Heart left ventricle (tissue), 16 donors: ENCODE measurements at regions not wholly inside any gene's neighbourhood (a gene's known extent, or its start where the extent isn't known, plus 50 kb on each side); places are given as distances from the start of the nearest gene placed in this dataset.
A peak's percentile ranks its signal among the peaks of the same experiment; 100 is the strongest.

Source experiments
- ATAC-seq, 4 donors: fragments of 200-7000 bp; cut with Tn5 transposase; one replicate each; pipeline ENCODE4 v1.9.1; 2020 to 2022; ENCODE audit warnings: moderate library complexity in 4 of 4, mild to moderate bottlenecking in 3 of 4, moderate number of reproducible peaks in 1 of 4
- DNase-seq, 5 donors: peaks; one replicate each; pipeline ENCODE4 v3.0.0-alpha.2; 2020
- H3K27ac ChIP-seq, 12 donors: fragments of 200-600 bp; sonication (generic) in 4 of 12; one replicate each; pipeline versions ENCODE4 v1.5.0 to v1.8.0; 2016 to 2022; ENCODE audit warnings: mild to moderate bottlenecking in 2 of 12
- H3K27me3 ChIP-seq, 9 donors: fragments of 200-600 bp; sonication (generic) in 2 of 9; one replicate each; pipeline versions ENCODE4 v1.5.1 to v1.8.0; 2016 to 2022; ENCODE audit warnings: mild to moderate bottlenecking in 3 of 9
- H3K36me3 ChIP-seq, 9 donors: fragments of 200-600 bp; sonication (generic) in 2 of 9; one replicate each; pipeline versions ENCODE4 v1.5.0 to v1.8.0; 2018 to 2022; ENCODE audit warnings: mild to moderate bottlenecking in 2 of 9
- H3K4me1 ChIP-seq, 12 donors: fragments of 200-600 bp; sonication (generic) in 4 of 12; one replicate each; pipeline versions ENCODE4 v1.5.0 to v1.8.0; 2016 to 2022; ENCODE audit warnings: mild to moderate bottlenecking in 3 of 12
- H3K4me3 ChIP-seq, 12 donors: fragments of 200-600 bp; sonication (generic) in 4 of 12; one replicate each; pipeline versions ENCODE4 v1.5.0 to v1.8.0; 2017 to 2022; ENCODE audit warnings: mild to moderate bottlenecking in 9 of 12, moderate library complexity in 4 of 12
- H3K9me3 ChIP-seq, 12 donors: fragments of 200-600 bp; sonication (generic) in 4 of 12; one replicate each; pipeline versions ENCODE4 v1.5.0 to v1.8.0; 2016 to 2022; ENCODE audit warnings: mild to moderate bottlenecking in 1 of 12
- POLR2A ChIP-seq, 2 donors: fragments of 450-650 bp; IDR thresholded peaks; one replicate each; pipeline ENCODE4 v1.6.1; 2017; ENCODE audit warnings: antibody characterized with exemption in 2 of 2, mild to moderate bottlenecking in 2 of 2, moderate library complexity in 2 of 2
- WGBS, 4 donors: extraction: QIAGEN DNeasy Blood & Tissue Kit in 2 of 4; methylation state at CpG; one replicate each; pipeline versions ENCODE4 v1.1.5 to v1.1.7; 2013 to 2018; 5-methylcytosine and 5-hydroxymethylcytosine counted together
- intact Hi-C, 10 donors: fragments of 100-400 bp; cut with DNase I; formaldehyde crosslinking; loops; one replicate each; pipeline versions ENCODE4 v1.11.1 to v1.14.2; 2022
- TF ChIP-seq, protein P1 (sequence below), 12 donors: fragments of 200-600 bp; sonication (generic) in 4 of 12; IDR thresholded peaks; one replicate each; pipeline versions ENCODE4 v1.5.0 to v1.8.0; 2018 to 2022; ENCODE audit warnings: antibody characterized with exemption in 12 of 12, mild to moderate bottlenecking in 5 of 12
- donor health status: ischemic (EF 13 %, LVEDD 7.1; RV severe dilation, severe dysfunction).
- donor health status: healthy with polysubstance abuse.
- donor health status: DM: no; HTN: yes; CAD: no.
- donor health status: DM: no; HTN: no; CAD: no.
- donor health status: ischemic (EF 25% LVEDD 6.9; RV normal size, moderate dysfunction).
- donor health status: ischemic (EF 25% LVEDD 5.7; RV mildly dilated, moderate dysfunction).
- donor health status: healthy.
- donor health status: DM: yes; HTN: yes; CAD: no.
- donor health status: ischemic (EF 35%, LVEDD 5.7; RV mildly dilated, moderate dysfunction).
- donor health status: nonischemic (EF 11% LVEDD 7.7; RV severe dilation, severe dysfunction).
- donor health status: DM: yes; HTN: yes; CAD: no.
- donor health status: PGD.
- donor health status: ischemic (EF 29% LVEDD 5.4; RV normal size, mild dysfunction).
- donor health status: nonischemic (EF 23%, LVEDD 6.1; RV moderate dilation, normal function).

- WGBS, 4 donors: 67 to 75% (median 70%) methylated on average over 2 of the region's 2 CpGs
- H3K9me3 ChIP-seq: peaks cover 0 to 34% (median 16%) of the 10 kb centered on the region in 12 donors
- no peak for ATAC-seq
These were observed 1827.0 kb downstream of the C4orf33 start for GRCh38 chr4:130922955-130923354.

DNA sequence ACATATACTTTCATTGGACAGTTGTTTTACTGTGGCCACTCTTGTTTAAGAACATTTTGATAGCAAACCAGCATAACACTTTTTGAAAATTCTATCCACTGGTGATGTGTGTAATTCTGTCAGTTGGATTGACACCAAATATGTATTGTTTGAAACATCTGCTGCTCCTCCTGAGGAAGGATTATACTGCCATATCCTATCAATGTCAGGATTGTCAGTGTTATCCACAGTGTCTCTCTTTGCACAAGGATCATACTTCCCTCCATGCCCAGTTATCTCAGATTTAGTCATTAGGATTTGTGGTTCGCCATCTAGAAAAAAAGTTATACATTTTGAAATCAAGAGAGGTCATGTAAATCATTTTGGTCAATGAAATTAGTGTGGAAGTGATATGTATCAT, 1859.6 kb downstream of the C4orf33 start:
- no peaks in the 10 kb centered on the region for H3K27me3 ChIP-seq
- TF ChIP-seq POLR2A (IDR thresholded peaks at IDR 0.05): no peak
- TF ChIP-seq, protein P1, sequence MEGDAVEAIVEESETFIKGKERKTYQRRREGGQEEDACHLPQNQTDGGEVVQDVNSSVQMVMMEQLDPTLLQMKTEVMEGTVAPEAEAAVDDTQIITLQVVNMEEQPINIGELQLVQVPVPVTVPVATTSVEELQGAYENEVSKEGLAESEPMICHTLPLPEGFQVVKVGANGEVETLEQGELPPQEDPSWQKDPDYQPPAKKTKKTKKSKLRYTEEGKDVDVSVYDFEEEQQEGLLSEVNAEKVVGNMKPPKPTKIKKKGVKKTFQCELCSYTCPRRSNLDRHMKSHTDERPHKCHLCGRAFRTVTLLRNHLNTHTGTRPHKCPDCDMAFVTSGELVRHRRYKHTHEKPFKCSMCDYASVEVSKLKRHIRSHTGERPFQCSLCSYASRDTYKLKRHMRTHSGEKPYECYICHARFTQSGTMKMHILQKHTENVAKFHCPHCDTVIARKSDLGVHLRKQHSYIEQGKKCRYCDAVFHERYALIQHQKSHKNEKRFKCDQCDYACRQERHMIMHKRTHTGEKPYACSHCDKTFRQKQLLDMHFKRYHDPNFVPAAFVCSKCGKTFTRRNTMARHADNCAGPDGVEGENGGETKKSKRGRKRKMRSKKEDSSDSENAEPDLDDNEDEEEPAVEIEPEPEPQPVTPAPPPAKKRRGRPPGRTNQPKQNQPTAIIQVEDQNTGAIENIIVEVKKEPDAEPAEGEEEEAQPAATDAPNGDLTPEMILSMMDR (IDR thresholded peaks at IDR 0.05): no peak
- ATAC-seq (no peak), DNase-seq (no peak)
- WGBS, 4 donors: 69 to 81% (median 78%) methylated on average over 1 of the region's 1 CpG
- no peaks in the 10 kb centered on the region for H3K4me1 ChIP-seq
- H3K9me3 ChIP-seq: peaks cover 0 to 15% (median 0%) of the 10 kb centered on the region in 12 donors
- no peaks in the 10 kb centered on the region for H3K36me3 ChIP-seq
- H3K4me3 ChIP-seq: no peak overlapping the region
- H3K27ac ChIP-seq: no peak overlapping the region
- intact Hi-C loops: no loop called here

More at GRCh38 chr4:130922955-130923354, 1827.0 kb downstream of the C4orf33 start:
- DNase-seq: peak in 1 of 5 donors; percentile 26
- Histone ChIP-seq H3K4me3 (no peak overlapping the region), H3K4me1 (no peaks in the 10 kb centered on the region), H3K36me3 (no peaks in the 10 kb centered on the region), H3K27me3 (no peaks in the 10 kb centered on the region), H3K27ac (no peak overlapping the region)
- intact Hi-C loops: no loop called here
- no peak for TF ChIP-seq POLR2A (IDR thresholded peaks at IDR 0.05)
- TF ChIP-seq, protein P1 (IDR thresholded peaks at IDR 0.05): no peak

DNA sequence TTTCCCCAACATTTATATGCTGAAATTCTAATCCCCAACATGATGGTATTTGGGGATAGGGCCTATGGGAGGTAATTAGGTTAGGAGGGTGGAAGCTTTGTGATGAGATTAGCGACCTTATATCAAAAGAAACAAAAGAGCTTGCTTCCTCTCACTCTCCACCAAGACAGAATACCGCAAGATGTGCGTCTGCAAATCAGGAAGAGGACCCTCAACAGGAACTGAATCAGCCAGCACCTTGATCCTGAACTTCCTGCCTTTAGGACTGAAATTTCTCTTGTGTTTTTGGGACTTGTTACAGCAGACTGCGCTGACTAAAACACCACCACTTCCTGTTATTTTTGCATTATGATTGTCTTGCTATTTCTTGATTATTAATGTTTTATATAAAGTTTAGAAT, 1889.4 kb downstream of the C4orf33 start:
- DNase-seq (no peak), ATAC-seq (no peak)
- 44 to 60% (median 50%) methylated on average over 4 of the region's 4 CpGs for WGBS, 4 donors
- Histone ChIP-seq H3K4me3 (no peak overlapping the region), H3K27ac (no peak overlapping the region), H3K4me1 (no peaks in the 10 kb centered on the region), H3K27me3 (no peaks in the 10 kb centered on the region), H3K36me3 (no peaks in the 10 kb centered on the region), H3K9me3 (peaks cover 0 to 3% (median 0%) of the 10 kb centered on the region in 12 donors)
- intact Hi-C loops: no loop called here
- TF ChIP-seq POLR2A (IDR thresholded peaks at IDR 0.05): no peak
- TF ChIP-seq, protein P1 (IDR thresholded peaks at IDR 0.05): no peak

DNA sequence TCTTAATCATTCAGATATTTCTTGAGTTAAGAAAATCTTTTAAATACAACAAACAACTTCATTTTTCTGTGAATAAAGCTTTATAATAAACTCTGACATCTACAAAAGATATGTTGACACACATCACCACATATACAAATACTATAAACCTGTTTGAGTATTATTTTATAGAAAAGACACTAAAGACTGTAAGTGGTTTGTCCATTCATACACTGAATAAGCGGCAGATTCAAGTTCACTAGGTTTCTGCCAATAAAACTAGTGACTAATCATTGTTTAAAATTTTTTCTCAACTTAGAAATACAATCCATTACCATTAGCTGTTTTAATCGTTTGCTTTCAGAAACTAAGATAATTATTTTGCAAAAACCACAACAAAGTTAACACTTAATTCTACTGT, 1900.0 kb downstream of the C4orf33 start:
- DNase-seq: no peak
- WGBS, 4 donors: 81 to 86% (median 85%) methylated on average over 2 of the region's 2 CpGs
- Histone ChIP-seq H3K9me3 (peaks cover 0 to 3% (median 0%) of the 10 kb centered on the region in 12 donors), H3K27me3 (no peaks in the 10 kb centered on the region), H3K4me3 (no peak overlapping the region), H3K4me1 (no peaks in the 10 kb centered on the region), H3K27ac (no peak overlapping the region), H3K36me3 (no peaks in the 10 kb centered on the region)
- TF ChIP-seq POLR2A (IDR thresholded peaks at IDR 0.05): no peak
- TF ChIP-seq, protein P1 (IDR thresholded peaks at IDR 0.05): no peak
- ATAC-seq: no peak
- intact Hi-C loops: no loop called here
